ENCODE measurements at regions not wholly inside any gene's neighbourhood (a gene's known extent, or its start where the extent isn't known, plus 50 kb on each side); places are given as distances from the start of the nearest gene placed in this dataset.

- Histone ChIP-seq H3K79me2 (ENCODE audit: low read depth) (no peaks in the 10 kb centered on the region), H3K36me3 (ENCODE audit: low read depth) (no peaks in the 10 kb centered on the region), H3F3A (ENCODE audit: insufficient read depth, low read depth) (no peaks in the 10 kb centered on the region), H3K9me3 (ENCODE audit: insufficient read depth, low read depth) (no peaks in the 10 kb centered on the region), H3K9me2 (ENCODE audit: insufficient read depth) (no peaks in the 10 kb centered on the region), H3K4me1 (replicated peaks; ENCODE audit: insufficient read depth) (no peaks in the 10 kb centered on the region), H3K4me2 (no peak overlapping the region), H2AFZ (no peak overlapping the region), H3K4me3 (no peak overlapping the region), H3K27me3 (ENCODE audit: insufficient read depth, low read depth) (0 out of 2 replicates have a peak, but pooled peaks cover 6% of the 10 kb centered on the region), H4K20me1 (ENCODE audit: insufficient read depth) (no peaks in the 10 kb centered on the region), H3K27ac (no peak overlapping the region)
- TF ChIP-seq CTCF (conservative IDR thresholded peaks at IDR 0.05) (no peak), EZH2 (IDR thresholded peaks at IDR 0.05; ENCODE audit: low read depth) (no peak)
- intact Hi-C loops (cut with micrococcal nuclease; ENCODE audit: unreplicated experiment): no loop called here
- no TSS peak for BruUV-seq (replicated peaks)
- POLR2A ChIA-PET (ENCODE audit: unreplicated experiment): no interaction called here
- CTCF ChIA-PET: no interaction called here
- DNase-seq: no peak
Observed at GRCh38 chr5:116632890-116633289, 58.3 kb upstream of the SEMA6A start.

- BruUV-seq (replicated peaks): no TSS peak
- ChIA-PET POLR2A (ENCODE audit: unreplicated experiment) (no interaction called here), CTCF (no interaction called here)
- no peaks in the 10 kb centered on the region for H3K36me3 ChIP-seq (ENCODE audit: low read depth)
- H3K27me3 ChIP-seq (ENCODE audit: insufficient read depth, low read depth): peaks cover 20% of the 10 kb centered on the region
- H3K4me2 ChIP-seq: no peak overlapping the region
- H3K9me2 ChIP-seq (ENCODE audit: insufficient read depth): no peaks in the 10 kb centered on the region
- no peaks in the 10 kb centered on the region for H3K79me2 ChIP-seq (ENCODE audit: low read depth)
- no peaks in the 10 kb centered on the region for H3K9me3 ChIP-seq (ENCODE audit: insufficient read depth, low read depth)
- H2AFZ ChIP-seq: no peak overlapping the region
- H3K27ac ChIP-seq: no peak overlapping the region
- intact Hi-C loops (cut with micrococcal nuclease; ENCODE audit: unreplicated experiment): no loop called here
- TF ChIP-seq CTCF (conservative IDR thresholded peaks at IDR 0.05) (no peak), EZH2 (IDR thresholded peaks at IDR 0.05; ENCODE audit: low read depth) (no peak)
- no peaks in the 10 kb centered on the region for H3K4me1 ChIP-seq (replicated peaks; ENCODE audit: insufficient read depth)
- no peak for DNase-seq
- no peaks in the 10 kb centered on the region for H3F3A ChIP-seq (ENCODE audit: insufficient read depth, low read depth)
- no peaks in the 10 kb centered on the region for H4K20me1 ChIP-seq (ENCODE audit: insufficient read depth)
- H3K4me3 ChIP-seq: no peak overlapping the region
Observed at GRCh38 chr5:116631147-116631546, 56.5 kb upstream of the SEMA6A start.

GRCh38 chr5:116629168-116629567 lies 54.5 kb upstream of the SEMA6A start:
- BruUV-seq (replicated peaks): no TSS peak
- TF ChIP-seq CTCF (conservative IDR thresholded peaks at IDR 0.05) (no peak), EZH2 (IDR thresholded peaks at IDR 0.05; ENCODE audit: low read depth) (no peak)
- intact Hi-C loops (cut with micrococcal nuclease; ENCODE audit: unreplicated experiment): no loop called here

More at GRCh38 chr5:116629168-116629567, 54.5 kb upstream of the SEMA6A start:
- H3K4me1 ChIP-seq (replicated peaks; ENCODE audit: insufficient read depth): no peaks in the 10 kb centered on the region
- H3K9me2 ChIP-seq (ENCODE audit: insufficient read depth): no peaks in the 10 kb centered on the region
- H3K4me3 ChIP-seq: no peak overlapping the region
- H3K27me3 ChIP-seq (ENCODE audit: insufficient read depth, low read depth): peaks cover 36% of the 10 kb centered on the region
- no peaks in the 10 kb centered on the region for H3K36me3 ChIP-seq (ENCODE audit: low read depth)
- H3F3A ChIP-seq (ENCODE audit: insufficient read depth, low read depth): no peaks in the 10 kb centered on the region
- POLR2A ChIA-PET (ENCODE audit: unreplicated experiment): no interaction called here
- CTCF ChIA-PET: no interaction called here
- H3K79me2 ChIP-seq (ENCODE audit: low read depth): no peaks in the 10 kb centered on the region
- no peaks in the 10 kb centered on the region for H4K20me1 ChIP-seq (ENCODE audit: insufficient read depth)
- H3K4me2 ChIP-seq: no peak overlapping the region
- H3K9me3 ChIP-seq (ENCODE audit: insufficient read depth, low read depth): no peaks in the 10 kb centered on the region
- no peak for DNase-seq
- no peak overlapping the region for H3K27ac ChIP-seq
- no peak overlapping the region for H2AFZ ChIP-seq
